Neural crest cell (in vitro differentiated cells): ENCODE measurements at regions not wholly inside any gene's neighbourhood (a gene's known extent, or its start where the extent isn't known, plus 50 kb on each side); places are given as distances from the start of the nearest gene placed in this dataset.
A peak's percentile ranks its signal among the peaks of the same experiment; 100 is the strongest.

Experiments used
- DNase-seq: peaks from one replicate; pipeline ENCODE4 v3.0.0; 2021; ENCODE audit warnings: low read depth, mixed read lengths, low spot score
- H3K27ac Mint-ChIP-seq: one replicate; pipeline ENCODE4 v1.8.0; 2021; ENCODE audit warnings: mild to moderate bottlenecking, mixed read lengths; ENCODE audit not compliant: unreplicated experiment
- H3K27me3 Mint-ChIP-seq: 2 replicates; pipeline ENCODE4 v1.8.0; 2021; ENCODE audit warnings: low read depth, mild to moderate bottlenecking, mixed read lengths
- H3K36me3 Mint-ChIP-seq: 2 replicates; pipeline ENCODE4 v1.8.0; 2021; ENCODE audit warnings: low read depth, mild to moderate bottlenecking, mixed read lengths
- H3K4me1 Mint-ChIP-seq: 2 replicates; pipeline ENCODE4 v1.8.0; 2021; ENCODE audit warnings: mixed read lengths
- H3K4me3 Mint-ChIP-seq: one replicate; pipeline ENCODE4 v1.8.0; 2021; ENCODE audit warnings: mild to moderate bottlenecking, mixed read lengths
- H3K9me3 Mint-ChIP-seq: 2 replicates; pipeline ENCODE4 v1.8.0; 2021; ENCODE audit warnings: mixed read lengths
- TF ChIP-seq, protein P1 (sequence below): fragments of 200-600 bp; sonication (generic); conservative IDR thresholded peaks from 2 replicates; pipeline ENCODE4 v1.5.0; 2021; ENCODE audit warnings: antibody characterized with exemption, mild to moderate bottlenecking

- Mint-ChIP-seq H3K27ac (peak overlapping the region; percentile 32), H3K4me3 (no peak overlapping the region), H3K27me3 (no peaks in the 10 kb centered on the region), H3K36me3 (peaks cover 27% of the 10 kb centered on the region), H3K4me1 (peaks cover 12% of the 10 kb centered on the region), H3K9me3 (peaks cover 9% of the 10 kb centered on the region)
- DNase-seq: no peak
- TF ChIP-seq, protein P1, sequence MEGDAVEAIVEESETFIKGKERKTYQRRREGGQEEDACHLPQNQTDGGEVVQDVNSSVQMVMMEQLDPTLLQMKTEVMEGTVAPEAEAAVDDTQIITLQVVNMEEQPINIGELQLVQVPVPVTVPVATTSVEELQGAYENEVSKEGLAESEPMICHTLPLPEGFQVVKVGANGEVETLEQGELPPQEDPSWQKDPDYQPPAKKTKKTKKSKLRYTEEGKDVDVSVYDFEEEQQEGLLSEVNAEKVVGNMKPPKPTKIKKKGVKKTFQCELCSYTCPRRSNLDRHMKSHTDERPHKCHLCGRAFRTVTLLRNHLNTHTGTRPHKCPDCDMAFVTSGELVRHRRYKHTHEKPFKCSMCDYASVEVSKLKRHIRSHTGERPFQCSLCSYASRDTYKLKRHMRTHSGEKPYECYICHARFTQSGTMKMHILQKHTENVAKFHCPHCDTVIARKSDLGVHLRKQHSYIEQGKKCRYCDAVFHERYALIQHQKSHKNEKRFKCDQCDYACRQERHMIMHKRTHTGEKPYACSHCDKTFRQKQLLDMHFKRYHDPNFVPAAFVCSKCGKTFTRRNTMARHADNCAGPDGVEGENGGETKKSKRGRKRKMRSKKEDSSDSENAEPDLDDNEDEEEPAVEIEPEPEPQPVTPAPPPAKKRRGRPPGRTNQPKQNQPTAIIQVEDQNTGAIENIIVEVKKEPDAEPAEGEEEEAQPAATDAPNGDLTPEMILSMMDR: no peak
These were observed 189.6 kb downstream of the PARM1 start for GRCh38 chr4:75122424-75123014.

DNA sequence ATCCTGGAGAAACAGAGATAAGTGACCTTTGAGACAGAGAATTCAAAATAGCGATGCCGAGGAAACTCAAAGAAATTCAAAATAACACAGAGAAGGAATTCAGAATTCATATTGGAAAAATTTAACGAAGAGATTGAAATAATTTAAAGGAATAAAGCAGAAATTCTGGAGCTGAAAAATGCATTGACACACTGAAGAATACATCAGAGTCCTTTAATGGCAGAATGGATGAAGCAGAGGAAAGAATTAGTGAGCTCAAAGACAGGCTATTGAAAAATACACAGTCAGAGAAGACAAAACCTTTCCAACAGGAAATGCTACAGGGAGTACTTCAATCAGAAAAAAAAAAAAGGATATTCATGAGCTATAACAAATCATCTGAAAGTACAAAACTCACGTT, 185.8 kb downstream of the PARM1 start:
- H3K4me1 Mint-ChIP-seq: no peaks in the 10 kb centered on the region
- peaks cover 13% of the 10 kb centered on the region for H3K9me3 Mint-ChIP-seq
- H3K27me3 Mint-ChIP-seq: no peaks in the 10 kb centered on the region
- peaks cover 30% of the 10 kb centered on the region for H3K36me3 Mint-ChIP-seq
- DNase-seq: no peak
- H3K4me3 Mint-ChIP-seq: no peak overlapping the region
- TF ChIP-seq, protein P1: no peak
- no peak overlapping the region for H3K27ac Mint-ChIP-seq

GRCh38 chr4:75110061-75110460, 177.1 kb downstream of the PARM1 start:
- Mint-ChIP-seq H3K9me3 (peaks cover 15% of the 10 kb centered on the region), H3K27me3 (no peaks in the 10 kb centered on the region), H3K27ac (no peak overlapping the region), H3K4me1 (peaks cover 8% of the 10 kb centered on the region), H3K4me3 (no peak overlapping the region), H3K36me3 (peaks cover 29% of the 10 kb centered on the region)
- no peak for DNase-seq
- TF ChIP-seq, protein P1: no peak

DNA sequence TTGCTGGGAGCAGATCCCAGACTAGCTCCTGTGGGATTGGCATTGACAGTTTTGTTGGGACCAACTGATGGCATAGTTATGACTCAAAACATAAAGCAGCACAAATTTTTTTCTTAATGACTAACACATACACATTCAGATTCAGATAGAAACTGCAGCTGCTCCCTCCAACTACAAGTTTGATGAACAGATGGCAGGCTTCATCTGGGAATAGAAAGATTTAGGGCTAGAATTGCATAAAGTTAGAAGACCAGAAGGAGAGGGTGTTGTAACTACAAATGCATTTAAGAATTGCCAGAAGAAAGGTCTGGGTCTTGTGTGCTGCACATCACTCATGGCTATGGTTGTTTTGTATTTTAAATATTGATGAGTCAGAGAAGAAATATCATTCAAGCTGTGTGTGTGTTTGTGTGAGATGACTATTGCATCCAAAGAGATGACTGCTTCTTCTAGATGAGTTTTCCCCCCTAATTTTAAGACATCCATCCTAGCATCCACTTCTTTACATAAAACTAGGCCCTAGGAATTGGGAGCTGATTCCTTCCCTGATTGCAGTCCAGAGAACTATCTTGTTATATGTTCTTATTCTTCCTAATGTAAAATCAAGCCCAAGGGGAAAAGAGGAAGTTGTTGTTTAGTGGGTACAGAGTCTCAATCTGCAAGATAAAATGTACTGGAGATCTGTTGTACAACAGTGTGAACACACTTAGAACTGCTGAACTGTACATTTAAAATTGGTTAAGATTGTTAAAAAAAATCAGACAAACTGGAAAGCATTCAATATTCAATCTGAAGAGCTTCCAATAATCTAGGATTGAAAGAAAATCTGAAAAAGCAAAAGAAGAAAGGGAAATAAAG, 175.1 kb downstream of the PARM1 start:
- H3K27ac Mint-ChIP-seq: no peak overlapping the region
- no peaks in the 10 kb centered on the region for H3K27me3 Mint-ChIP-seq
- no peak overlapping the region for H3K4me3 Mint-ChIP-seq
- DNase-seq: no peak
- TF ChIP-seq, protein P1: no peak
- H3K36me3 Mint-ChIP-seq: peaks cover 20% of the 10 kb centered on the region
- H3K9me3 Mint-ChIP-seq: peaks cover 7% of the 10 kb centered on the region
- peaks cover 8% of the 10 kb centered on the region for H3K4me1 Mint-ChIP-seq

DNA sequence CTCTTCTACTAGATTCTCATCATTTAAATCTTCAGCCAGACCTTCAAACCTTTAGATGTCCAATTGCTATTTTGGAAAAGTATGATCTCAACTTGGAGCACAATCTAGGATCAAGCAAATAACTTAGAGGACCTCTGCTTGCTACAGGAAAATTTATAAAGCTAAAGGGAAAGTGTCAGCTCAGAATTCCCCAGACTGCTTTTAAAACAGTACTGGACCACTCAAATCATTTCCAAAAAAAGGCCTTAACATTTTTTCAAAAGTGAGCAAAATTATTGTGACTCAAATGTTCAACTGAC, 169.8 kb downstream of the PARM1 start:
- H3K36me3 Mint-ChIP-seq: peaks cover 12% of the 10 kb centered on the region
- TF ChIP-seq, protein P1: no peak
- H3K9me3 Mint-ChIP-seq: peaks cover 11% of the 10 kb centered on the region
- no peak overlapping the region for H3K27ac Mint-ChIP-seq
- H3K4me3 Mint-ChIP-seq: no peak overlapping the region
- no peaks in the 10 kb centered on the region for H3K4me1 Mint-ChIP-seq
- no peak for DNase-seq
- H3K27me3 Mint-ChIP-seq: no peaks in the 10 kb centered on the region
